IMR-90 (cell line): ENCODE measurements at regions not wholly inside any gene's neighbourhood (a gene's known extent, or its start where the extent isn't known, plus 50 kb on each side); places are given as distances from the start of the nearest gene placed in this dataset.

Experiments
- BHLHE40 ChIP-seq: fragments of 150-350 bp; IDR thresholded peaks from 2 replicates; pipeline ENCODE4 v1.6.1; 2016; ENCODE audit warnings: mild to moderate bottlenecking, low read depth, low read length
- CEBPB ChIP-seq: IDR thresholded peaks from 2 replicates; pipeline ENCODE4 v1.6.1; 2012; ENCODE audit warnings: low read depth, low read length, improper control_type of control experiment
- CHD1 ChIP-seq: IDR thresholded peaks from 2 replicates; pipeline ENCODE4 v1.6.1; 2012; ENCODE audit warnings: low read depth, low read length, improper control_type of control experiment
- FOS ChIP-seq: fragments of 150-350 bp; IDR thresholded peaks from 2 replicates; pipeline ENCODE4 v1.6.1; 2016; ENCODE audit warnings: low read depth, low read length
- MAFK ChIP-seq: IDR thresholded peaks from 2 replicates; pipeline ENCODE4 v1.6.1; 2012; ENCODE audit warnings: low read depth, low read length, improper control_type of control experiment
- MAZ ChIP-seq: IDR thresholded peaks from 2 replicates; pipeline ENCODE4 v1.6.1; 2012; ENCODE audit warnings: low read depth, mild to moderate bottlenecking, low read length, improper control_type of control experiment, moderate library complexity, borderline replicate concordance
- POLR2A ChIP-seq: IDR thresholded peaks from 2 replicates; pipeline ENCODE4 v1.6.1; 2012; ENCODE audit warnings: mild to moderate bottlenecking, low read depth, low read length
- RAD21 ChIP-seq: IDR thresholded peaks from 2 replicates; pipeline ENCODE4 v1.6.1; 2012; ENCODE audit warnings: low read length, improper control_type of control experiment
- RCOR1 ChIP-seq: IDR thresholded peaks from 2 replicates; pipeline ENCODE4 v1.6.1; 2012; ENCODE audit warnings: mild to moderate bottlenecking, low read length, improper control_type of control experiment; ENCODE audit not compliant: insufficient replicate concordance
- RFX5 ChIP-seq: IDR thresholded peaks from 2 replicates; pipeline ENCODE4 v1.8.0; 2012; ENCODE audit warnings: low read depth, mild to moderate bottlenecking, low read length, moderate library complexity
- SMC3 ChIP-seq: fragments of 150-350 bp; IDR thresholded peaks from 2 replicates; pipeline ENCODE4 v1.6.1; 2016; ENCODE audit warnings: low read depth, mild to moderate bottlenecking, antibody characterized with exemption, low read length, moderate library complexity
- TF ChIP-seq, protein P1 (sequence below): conservative IDR thresholded peaks from 2 replicates; pipeline ENCODE4 v1.5.1; 2012; ENCODE audit warnings: mild to moderate bottlenecking, low read depth, low read length, improper control_type of control experiment
- TF ChIP-seq, protein P2 (sequence below): fragments of 150-350 bp; IDR thresholded peaks from 2 replicates; pipeline ENCODE4 v1.6.1; 2017; ENCODE audit warnings: mild to moderate bottlenecking, antibody characterized with exemption, low read length, low read depth

DNA sequence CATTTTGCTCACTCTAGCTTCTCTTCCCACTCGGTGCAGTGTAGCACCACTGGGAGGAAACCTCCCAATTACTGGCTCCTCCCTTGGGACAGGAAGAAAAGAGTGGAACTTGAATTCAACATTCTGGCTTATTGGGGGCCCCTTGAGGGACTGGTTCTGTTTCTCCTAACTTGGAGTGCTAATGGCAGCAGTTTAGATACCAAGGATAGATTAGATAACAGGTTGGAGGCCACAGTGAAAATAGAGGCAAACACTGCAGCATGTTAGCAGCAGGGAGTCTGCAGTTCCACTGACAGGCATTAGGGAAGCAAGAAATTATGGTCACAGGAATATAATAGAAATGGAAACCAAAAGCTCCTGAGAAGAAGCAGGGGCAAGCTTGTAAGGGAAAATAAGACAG, 322.0 kb downstream of the ABCC12 start:
- TF ChIP-seq, protein P1, sequence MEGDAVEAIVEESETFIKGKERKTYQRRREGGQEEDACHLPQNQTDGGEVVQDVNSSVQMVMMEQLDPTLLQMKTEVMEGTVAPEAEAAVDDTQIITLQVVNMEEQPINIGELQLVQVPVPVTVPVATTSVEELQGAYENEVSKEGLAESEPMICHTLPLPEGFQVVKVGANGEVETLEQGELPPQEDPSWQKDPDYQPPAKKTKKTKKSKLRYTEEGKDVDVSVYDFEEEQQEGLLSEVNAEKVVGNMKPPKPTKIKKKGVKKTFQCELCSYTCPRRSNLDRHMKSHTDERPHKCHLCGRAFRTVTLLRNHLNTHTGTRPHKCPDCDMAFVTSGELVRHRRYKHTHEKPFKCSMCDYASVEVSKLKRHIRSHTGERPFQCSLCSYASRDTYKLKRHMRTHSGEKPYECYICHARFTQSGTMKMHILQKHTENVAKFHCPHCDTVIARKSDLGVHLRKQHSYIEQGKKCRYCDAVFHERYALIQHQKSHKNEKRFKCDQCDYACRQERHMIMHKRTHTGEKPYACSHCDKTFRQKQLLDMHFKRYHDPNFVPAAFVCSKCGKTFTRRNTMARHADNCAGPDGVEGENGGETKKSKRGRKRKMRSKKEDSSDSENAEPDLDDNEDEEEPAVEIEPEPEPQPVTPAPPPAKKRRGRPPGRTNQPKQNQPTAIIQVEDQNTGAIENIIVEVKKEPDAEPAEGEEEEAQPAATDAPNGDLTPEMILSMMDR = no peak
- TF ChIP-seq POLR2A = no peak
- TF ChIP-seq, protein P2, sequence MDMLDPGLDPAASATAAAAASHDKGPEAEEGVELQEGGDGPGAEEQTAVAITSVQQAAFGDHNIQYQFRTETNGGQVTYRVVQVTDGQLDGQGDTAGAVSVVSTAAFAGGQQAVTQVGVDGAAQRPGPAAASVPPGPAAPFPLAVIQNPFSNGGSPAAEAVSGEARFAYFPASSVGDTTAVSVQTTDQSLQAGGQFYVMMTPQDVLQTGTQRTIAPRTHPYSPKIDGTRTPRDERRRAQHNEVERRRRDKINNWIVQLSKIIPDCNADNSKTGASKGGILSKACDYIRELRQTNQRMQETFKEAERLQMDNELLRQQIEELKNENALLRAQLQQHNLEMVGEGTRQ = no peak
- TF ChIP-seq CHD1 = no peak
- TF ChIP-seq RFX5 = no peak
- no peak for TF ChIP-seq FOS
- TF ChIP-seq CEBPB = no peak
- TF ChIP-seq RAD21 = no peak
- TF ChIP-seq BHLHE40 = no peak
- no peak for TF ChIP-seq SMC3
- TF ChIP-seq MAZ = no peak
- no peak for TF ChIP-seq MAFK
- no peak for TF ChIP-seq RCOR1
